ENCODE measurements at regions not wholly inside any gene's neighbourhood (a gene's known extent, or its start where the extent isn't known, plus 50 kb on each side); places are given as distances from the start of the nearest gene placed in this dataset.

GRCh38 chr6:147078106-147078505, 126.1 kb upstream of the STXBP5 start:
- no peak overlapping the region for H3K4me2 ChIP-seq (ENCODE audit: low read length)
- no TSS peak for BruUV-seq (replicated peaks)
- intact Hi-C loops (cut with micrococcal nuclease; ENCODE audit: unreplicated experiment) = no loop called here
- H3K4me3 ChIP-seq (ENCODE audit: low read depth, low read length, poor library complexity, severe bottlenecking) = no peak overlapping the region
- TF ChIP-seq CTCF (conservative IDR thresholded peaks at IDR 0.05; ENCODE audit: low read length) (no peak), EZH2phosphoT487 (IDR thresholded peaks at IDR 0.05; ENCODE audit: borderline replicate concordance, low read depth, low read length) (no peak)
- H2AFZ ChIP-seq (ENCODE audit: low read length) = no peak overlapping the region
- no peaks in the 10 kb centered on the region for H3K9me3 ChIP-seq (ENCODE audit: low read length)
- no peaks in the 10 kb centered on the region for H3K36me3 ChIP-seq (ENCODE audit: insufficient read depth, low read length)
- H3K79me2 ChIP-seq (ENCODE audit: insufficient read depth, low read depth, low read length) = no peaks in the 10 kb centered on the region
- POLR2A ChIA-PET = interaction anchor here (1.0 kb wide), 1 partner anchor 10 kb away, joined by 3 read pairs; no protein-coding TSS in a partner anchor
- no peak overlapping the region for H3K27ac ChIP-seq (ENCODE audit: low read depth, low read length, poor library complexity, severe bottlenecking)
- H4K20me1 ChIP-seq (ENCODE audit: insufficient read depth, low read length) = no peaks in the 10 kb centered on the region
- no peaks in the 10 kb centered on the region for H3K4me1 ChIP-seq (ENCODE audit: insufficient read depth, low read length, poor library complexity, severe bottlenecking)
- no peaks in the 10 kb centered on the region for H3K9me2 ChIP-seq (ENCODE audit: insufficient read depth, low read length)
- no peak for DNase-seq (ENCODE audit: low spot score)
- CTCF ChIA-PET (ENCODE audit: unreplicated experiment) = no interaction called here

GRCh38 chr6:147078602-147079001, 125.6 kb upstream of the STXBP5 start:
- Histone ChIP-seq H2AFZ (ENCODE audit: low read length) (no peak overlapping the region), H3K9me3 (ENCODE audit: low read length) (no peaks in the 10 kb centered on the region), H3K79me2 (ENCODE audit: insufficient read depth, low read depth, low read length) (no peaks in the 10 kb centered on the region), H3K27ac (ENCODE audit: low read depth, low read length, poor library complexity, severe bottlenecking) (no peak overlapping the region), H3K4me1 (ENCODE audit: insufficient read depth, low read length, poor library complexity, severe bottlenecking) (no peaks in the 10 kb centered on the region), H3K4me3 (ENCODE audit: low read depth, low read length, poor library complexity, severe bottlenecking) (no peak overlapping the region), H4K20me1 (ENCODE audit: insufficient read depth, low read length) (no peaks in the 10 kb centered on the region), H3K4me2 (ENCODE audit: low read length) (no peak overlapping the region), H3K9me2 (ENCODE audit: insufficient read depth, low read length) (no peaks in the 10 kb centered on the region), H3K36me3 (ENCODE audit: insufficient read depth, low read length) (no peaks in the 10 kb centered on the region)
- POLR2A ChIA-PET = interaction anchor here (1.0 kb wide), 1 partner anchor 10 kb away, joined by 3 read pairs; no protein-coding TSS in a partner anchor
- intact Hi-C loops (cut with micrococcal nuclease; ENCODE audit: unreplicated experiment) = no loop called here
- DNase-seq (ENCODE audit: low spot score) = no peak
- no TSS peak for BruUV-seq (replicated peaks)
- CTCF ChIA-PET (ENCODE audit: unreplicated experiment) = no interaction called here
- no peak for TF ChIP-seq CTCF (conservative IDR thresholded peaks at IDR 0.05; ENCODE audit: low read length)
- no peak for TF ChIP-seq EZH2phosphoT487 (IDR thresholded peaks at IDR 0.05; ENCODE audit: borderline replicate concordance, low read depth, low read length)

- Histone ChIP-seq H3K4me2 (ENCODE audit: low read length) (no peak overlapping the region), H4K20me1 (ENCODE audit: insufficient read depth, low read length) (no peaks in the 10 kb centered on the region), H2AFZ (ENCODE audit: low read length) (no peak overlapping the region), H3K4me3 (ENCODE audit: low read depth, low read length, poor library complexity, severe bottlenecking) (no peak overlapping the region), H3K9me2 (ENCODE audit: insufficient read depth, low read length) (no peaks in the 10 kb centered on the region), H3K79me2 (ENCODE audit: insufficient read depth, low read depth, low read length) (no peaks in the 10 kb centered on the region), H3K4me1 (ENCODE audit: insufficient read depth, low read length, poor library complexity, severe bottlenecking) (no peaks in the 10 kb centered on the region), H3K9me3 (ENCODE audit: low read length) (no peaks in the 10 kb centered on the region), H3K36me3 (ENCODE audit: insufficient read depth, low read length) (no peaks in the 10 kb centered on the region), H3K27ac (ENCODE audit: low read depth, low read length, poor library complexity, severe bottlenecking) (no peak overlapping the region)
- CTCF ChIA-PET (ENCODE audit: unreplicated experiment) = no interaction called here
- TF ChIP-seq CTCF (conservative IDR thresholded peaks at IDR 0.05; ENCODE audit: low read length) = no peak
- TF ChIP-seq EZH2phosphoT487 (IDR thresholded peaks at IDR 0.05; ENCODE audit: borderline replicate concordance, low read depth, low read length) = no peak
- DNase-seq (ENCODE audit: low spot score) = no peak
- intact Hi-C loops (cut with micrococcal nuclease; ENCODE audit: unreplicated experiment) = no loop called here
- no TSS peak for BruUV-seq (replicated peaks)
- POLR2A ChIA-PET = interaction anchor here (0.7 kb wide), 1 partner anchor 9 kb away, joined by 3 read pairs; no protein-coding TSS in a partner anchor
Measured at GRCh38 chr6:147080225-147080624, 124.0 kb upstream of the STXBP5 start.
